ENCODE measurements at regions not wholly inside any gene's neighbourhood (a gene's known extent, or its start where the extent isn't known, plus 50 kb on each side); places are given as distances from the start of the nearest gene placed in this dataset.

- ChIA-PET POLR2A (no interaction called here), CTCF (interaction anchor here (1.0 kb wide), 1 partner anchor 128 kb away, joined by 3 read pairs; no protein-coding TSS in a partner anchor)
- Histone ChIP-seq H3K36me3 (ENCODE audit: control insufficient read depth in 2 of 2, insufficient read depth in 1 of 2, low read length in 2 of 2) (no peaks in the 10 kb centered on the region), H3K4me1 (ENCODE audit: control insufficient read depth, insufficient read depth, low read length) (no peaks in the 10 kb centered on the region), H3K9me3 (ENCODE audit: control insufficient read depth, insufficient read depth, low read depth, low read length) (no peaks in the 10 kb centered on the region), H3K27ac (ENCODE audit: extremely low read depth, low read depth, low read length) (no peak overlapping the region), H3K4me3 (ENCODE audit: low read depth, low read length) (no peak overlapping the region)
- peak; percentile 15; the same call in 1 of the 2 replicates for TF ChIP-seq ATF2 (tag by site-specific recombination; IDR thresholded peaks at IDR 0.05; ENCODE audit: low read depth)
- TF ChIP-seq ZNF843 (tag by site-specific recombination; IDR thresholded peaks at IDR 0.05), result no peak
- no peak for TF ChIP-seq ZNF621 (tag by site-specific recombination; IDR thresholded peaks at IDR 0.05)
Observed at GRCh38 chr3:187551416-187551815, 118.8 kb downstream of the SST start.

DNA sequence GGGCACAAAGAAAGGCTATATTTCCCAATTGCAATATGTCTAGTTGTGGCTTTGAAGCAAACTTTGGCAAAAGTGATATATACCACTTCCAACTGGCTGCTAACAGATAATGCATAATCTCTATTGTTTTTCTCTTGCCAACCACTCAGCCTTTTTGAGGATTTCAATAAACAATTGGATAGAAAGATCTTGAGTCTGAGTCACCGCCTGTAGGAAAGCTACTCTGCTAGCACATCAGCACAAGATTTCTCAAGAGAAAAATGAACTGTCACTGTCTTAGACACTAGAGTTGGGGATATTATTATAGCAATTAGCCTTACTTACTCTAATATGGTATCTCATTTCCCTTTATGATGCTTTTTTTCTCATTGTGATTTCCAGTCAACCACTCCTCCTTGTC, 119.7 kb downstream of the SST start:
- ChIA-PET CTCF (interaction anchor here (0.6 kb wide), 1 partner anchor 14 kb away, joined by 3 read pairs; no protein-coding TSS in a partner anchor), POLR2A (no interaction called here)
- Histone ChIP-seq H3K36me3 (ENCODE audit: control insufficient read depth in 2 of 2, insufficient read depth in 1 of 2, low read length in 2 of 2) (no peaks in the 10 kb centered on the region), H3K27ac (ENCODE audit: extremely low read depth, low read depth, low read length) (no peak overlapping the region), H3K9me3 (ENCODE audit: control insufficient read depth, insufficient read depth, low read depth, low read length) (no peaks in the 10 kb centered on the region), H3K4me3 (ENCODE audit: low read depth, low read length) (no peak overlapping the region), H3K4me1 (ENCODE audit: control insufficient read depth, insufficient read depth, low read length) (no peaks in the 10 kb centered on the region)
- TF ChIP-seq ZNF202 (tag by site-specific recombination; IDR thresholded peaks at IDR 0.05; ENCODE audit: borderline replicate concordance) (no peak), ZFP41 (tag by site-specific recombination; IDR thresholded peaks at IDR 0.05; ENCODE audit: borderline replicate concordance) (no peak), ZNF121 (tag by site-specific recombination; IDR thresholded peaks at IDR 0.05) (no peak), ZNF449 (tag by site-specific recombination; IDR thresholded peaks at IDR 0.05) (no peak), ZNF654 (tag by site-specific recombination; IDR thresholded peaks at IDR 0.05; ENCODE audit: low read depth) (no peak), TCF7L2 (IDR thresholded peaks at IDR 0.05; ENCODE audit: borderline replicate concordance, low read depth, low read length) (no peak), ZNF174 (tag by site-specific recombination; IDR thresholded peaks at IDR 0.05) (no peak), ZXDB (tag by site-specific recombination; IDR thresholded peaks at IDR 0.05) (no peak), KLF1 (tag by site-specific recombination; IDR thresholded peaks at IDR 0.05) (no peak), ZEB2 (tag by site-specific recombination; IDR thresholded peaks at IDR 0.05) (no peak), ZNF639 (tag by site-specific recombination; IDR thresholded peaks at IDR 0.05) (no peak)
- TF ChIP-seq, protein P1, sequence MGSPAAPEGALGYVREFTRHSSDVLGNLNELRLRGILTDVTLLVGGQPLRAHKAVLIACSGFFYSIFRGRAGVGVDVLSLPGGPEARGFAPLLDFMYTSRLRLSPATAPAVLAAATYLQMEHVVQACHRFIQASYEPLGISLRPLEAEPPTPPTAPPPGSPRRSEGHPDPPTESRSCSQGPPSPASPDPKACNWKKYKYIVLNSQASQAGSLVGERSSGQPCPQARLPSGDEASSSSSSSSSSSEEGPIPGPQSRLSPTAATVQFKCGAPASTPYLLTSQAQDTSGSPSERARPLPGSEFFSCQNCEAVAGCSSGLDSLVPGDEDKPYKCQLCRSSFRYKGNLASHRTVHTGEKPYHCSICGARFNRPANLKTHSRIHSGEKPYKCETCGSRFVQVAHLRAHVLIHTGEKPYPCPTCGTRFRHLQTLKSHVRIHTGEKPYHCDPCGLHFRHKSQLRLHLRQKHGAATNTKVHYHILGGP (tag by site-specific recombination; IDR thresholded peaks at IDR 0.05), result no peak

DNA sequence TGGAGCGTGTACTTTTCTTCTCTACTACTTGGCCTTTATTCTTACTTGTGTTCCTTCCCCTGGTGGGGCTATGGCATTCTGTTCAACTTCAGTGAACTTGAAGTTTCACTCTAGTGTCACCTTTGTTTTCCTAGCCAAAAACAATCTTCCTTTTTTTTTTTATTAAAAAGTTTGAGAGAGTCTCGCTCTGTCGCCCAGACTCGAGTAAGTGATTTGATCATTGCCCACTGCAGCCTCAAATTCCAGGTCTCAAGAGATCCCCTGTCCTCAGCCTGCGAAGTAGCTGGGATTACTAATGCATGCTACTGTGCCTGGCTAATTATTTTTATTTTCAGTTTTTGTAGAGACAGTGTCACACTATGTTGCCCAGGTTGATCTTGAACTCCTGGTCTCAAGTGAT, 124.8 kb downstream of the SST start:
- Histone ChIP-seq H3K4me1 (ENCODE audit: control insufficient read depth, insufficient read depth, low read length) (no peaks in the 10 kb centered on the region), H3K36me3 (ENCODE audit: control insufficient read depth in 2 of 2, insufficient read depth in 1 of 2, low read length in 2 of 2) (no peaks in the 10 kb centered on the region), H3K27ac (ENCODE audit: extremely low read depth, low read depth, low read length) (no peak overlapping the region), H3K9me3 (ENCODE audit: control insufficient read depth, insufficient read depth, low read depth, low read length) (no peaks in the 10 kb centered on the region), H3K4me3 (ENCODE audit: low read depth, low read length) (no peak overlapping the region)
- POLR2A ChIA-PET, result no interaction called here
- CTCF ChIA-PET, result no interaction called here
- TF ChIP-seq ZNF776 (tag by site-specific recombination; IDR thresholded peaks at IDR 0.05; ENCODE audit: borderline replicate concordance) (no peak), ZNF223 (tag by site-specific recombination; IDR thresholded peaks at IDR 0.05) (no peak), ZNF19 (tag by site-specific recombination; IDR thresholded peaks at IDR 0.05; ENCODE audit: low read depth) (no peak), ZNF175 (tag by site-specific recombination; IDR thresholded peaks at IDR 0.05) (no peak), ZNF324 (tag by site-specific recombination; IDR thresholded peaks at IDR 0.05) (no peak), ZNF449 (tag by site-specific recombination; IDR thresholded peaks at IDR 0.05) (no peak), ZFP3 (tag by site-specific recombination; IDR thresholded peaks at IDR 0.05; ENCODE audit: low read depth) (no peak), ZBTB7A (tag by site-specific recombination; IDR thresholded peaks at IDR 0.05; ENCODE audit: low read depth) (no peak), ZNF433 (tag by site-specific recombination; IDR thresholded peaks at IDR 0.05; ENCODE audit: low read depth) (no peak), YY1 (tag by site-specific recombination; IDR thresholded peaks at IDR 0.05) (no peak), ZNF112 (tag by site-specific recombination; IDR thresholded peaks at IDR 0.05) (no peak), ZNF621 (tag by site-specific recombination; IDR thresholded peaks at IDR 0.05) (no peak), ZNF623 (tag by site-specific recombination; IDR thresholded peaks at IDR 0.05) (no peak)

Measured in HEK293 (cell line).